ENCODE measurements at regions not wholly inside any gene's neighbourhood (a gene's known extent, or its start where the extent isn't known, plus 50 kb on each side); places are given as distances from the start of the nearest gene placed in this dataset.

- TF ChIP-seq CTCF (IDR thresholded peaks at IDR 0.05), result no peak
- TF ChIP-seq POLR2AphosphoS5 (IDR thresholded peaks at IDR 0.05; ENCODE audit: low read depth, low read length), result no peak
- no peak for TF ChIP-seq SIN3A (IDR thresholded peaks at IDR 0.05; ENCODE audit: borderline replicate concordance, insufficient read depth, low read depth, low read length)
These were observed 52.8 kb upstream of the ZPBP start for GRCh38 chr7:50145801-50146338.
